ENCODE measurements at regions not wholly inside any gene's neighbourhood (a gene's known extent, or its start where the extent isn't known, plus 50 kb on each side); places are given as distances from the start of the nearest gene placed in this dataset.
"Not testable (repeated sequence)": the region's sequence is repeated elsewhere in the genome, so short reads cannot be mapped to it uniquely, and the experiment has no call there.

DNA sequence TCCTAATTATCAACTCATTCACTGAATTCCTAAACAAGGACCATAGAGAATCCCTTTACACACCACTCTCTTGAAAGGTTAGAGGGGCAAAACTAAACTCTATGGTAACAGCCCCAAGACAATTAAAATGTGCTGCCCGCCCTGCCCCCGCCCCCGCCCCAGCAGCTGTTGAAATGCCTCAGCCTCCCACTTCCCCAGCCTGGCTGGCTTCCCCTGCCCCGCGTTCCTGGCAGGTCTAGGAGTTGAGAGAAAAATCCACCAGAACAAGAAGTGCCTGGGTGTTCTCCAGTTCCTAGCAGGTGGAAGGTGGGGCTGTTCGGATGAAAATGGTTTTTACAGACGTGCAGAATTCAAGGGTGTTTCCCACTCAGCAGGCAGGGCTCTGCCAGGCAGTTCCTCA, 109.5 kb upstream of the ZEB1 start:
- no peaks in the 10 kb centered on the region for H3K4me1 Mint-ChIP-seq (ENCODE audit: low read depth)
- H3K36me3 Mint-ChIP-seq (ENCODE audit: low read depth) = no peaks in the 10 kb centered on the region
- no peaks in the 10 kb centered on the region for H3K27me3 Mint-ChIP-seq (ENCODE audit: low read depth)
- no peak overlapping the region for H3K27ac Mint-ChIP-seq
- H3K4me3 Mint-ChIP-seq = no peak overlapping the region
- H3K9me3 Mint-ChIP-seq = no peaks in the 10 kb centered on the region

DNA sequence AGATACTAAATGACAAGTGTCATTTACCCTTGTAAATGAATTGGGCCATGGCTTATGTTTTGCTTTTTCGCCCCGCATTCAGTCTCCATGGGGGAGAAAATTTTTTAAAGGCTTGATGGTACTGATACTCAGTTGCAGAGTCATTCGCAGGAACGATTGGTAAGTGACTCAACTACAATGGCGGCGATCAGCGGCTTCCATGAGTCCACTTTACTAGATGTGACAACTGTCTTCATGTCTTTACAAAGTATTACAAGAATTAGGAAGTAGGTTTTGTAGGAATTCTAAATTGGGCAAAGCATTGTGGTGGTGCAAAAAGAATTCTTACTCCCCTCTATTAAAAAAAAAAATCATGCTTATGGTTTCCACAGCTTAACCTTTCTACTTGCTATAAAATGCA, 108.8 kb upstream of the ZEB1 start:
- Mint-ChIP-seq H3K4me3 (no peak overlapping the region), H3K4me1 (ENCODE audit: low read depth) (no peaks in the 10 kb centered on the region), H3K36me3 (ENCODE audit: low read depth) (no peaks in the 10 kb centered on the region), H3K9me3 (no peaks in the 10 kb centered on the region), H3K27me3 (ENCODE audit: low read depth) (no peaks in the 10 kb centered on the region), H3K27ac (no peak overlapping the region)

DNA sequence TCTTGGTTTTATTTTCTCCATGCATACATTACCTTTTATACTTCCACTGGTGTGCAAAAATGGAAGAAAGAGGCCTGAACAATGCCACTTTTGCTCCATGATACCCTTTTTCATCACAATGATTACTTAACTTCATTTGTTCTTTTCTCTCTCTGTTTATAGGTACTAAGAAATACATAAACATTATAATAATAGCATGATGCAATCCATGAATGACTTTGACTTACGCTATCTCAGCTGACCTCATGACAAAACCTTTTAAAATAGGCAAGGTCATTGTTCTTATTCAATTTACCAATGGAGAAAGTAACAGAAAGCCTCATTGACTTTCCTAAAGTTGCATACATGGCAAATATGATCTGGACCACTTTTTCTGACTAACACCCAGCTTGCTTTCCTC, 105.1 kb upstream of the ZEB1 start:
- no peaks in the 10 kb centered on the region for H3K36me3 Mint-ChIP-seq (ENCODE audit: low read depth)
- no peaks in the 10 kb centered on the region for H3K4me1 Mint-ChIP-seq (ENCODE audit: low read depth)
- peaks cover 4% of the 10 kb centered on the region for H3K27me3 Mint-ChIP-seq (ENCODE audit: low read depth)
- H3K27ac Mint-ChIP-seq = no peak overlapping the region
- H3K4me3 Mint-ChIP-seq = no peak overlapping the region
- no peaks in the 10 kb centered on the region for H3K9me3 Mint-ChIP-seq

DNA sequence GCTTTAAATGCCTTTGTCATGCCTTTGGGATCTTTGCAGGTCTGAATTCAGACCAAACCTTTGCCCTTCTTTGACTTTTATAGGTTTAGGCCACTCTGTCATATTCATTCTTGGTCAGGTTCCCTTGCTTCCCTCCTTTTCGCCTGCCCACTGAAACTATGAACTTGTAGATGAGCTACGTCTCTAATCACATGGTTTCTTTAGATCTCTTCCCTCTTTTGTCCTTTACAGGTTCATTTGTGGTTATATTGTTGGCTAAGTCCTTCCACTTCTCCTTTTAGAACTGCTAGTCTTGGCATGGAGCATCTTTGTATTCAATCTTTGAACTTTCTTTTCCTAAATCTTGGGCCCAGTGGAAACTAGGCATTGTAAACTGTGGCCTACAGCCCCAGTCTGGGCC, 104.0 kb upstream of the ZEB1 start:
- Mint-ChIP-seq H3K27ac (no peak overlapping the region), H3K4me3 (no peak overlapping the region), H3K4me1 (ENCODE audit: low read depth) (no peaks in the 10 kb centered on the region), H3K27me3 (ENCODE audit: low read depth) (peaks cover 4% of the 10 kb centered on the region), H3K36me3 (ENCODE audit: low read depth) (no peaks in the 10 kb centered on the region), H3K9me3 (no peaks in the 10 kb centered on the region)

DNA sequence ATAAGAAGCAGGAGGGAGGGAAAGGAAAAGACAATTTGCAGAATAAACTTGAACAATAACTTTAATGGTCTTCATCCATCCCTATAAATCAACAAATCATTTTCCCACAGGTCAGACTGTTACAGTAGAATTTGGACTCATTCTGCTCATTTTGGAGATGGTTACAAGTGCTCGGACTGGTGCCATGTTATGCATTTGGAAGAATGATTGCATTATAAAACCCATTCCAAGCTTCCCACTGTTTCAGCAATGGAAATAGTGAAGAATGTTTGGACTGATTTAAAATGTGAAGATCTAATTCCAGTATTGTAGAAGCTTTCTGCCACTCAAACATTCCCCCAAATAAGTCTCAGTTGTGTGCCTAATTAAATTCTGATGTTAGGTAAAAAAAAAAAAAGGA, 99.7 kb upstream of the ZEB1 start:
- H3K4me3 Mint-ChIP-seq = no peak overlapping the region
- no peaks in the 10 kb centered on the region for H3K36me3 Mint-ChIP-seq (ENCODE audit: low read depth)
- no peaks in the 10 kb centered on the region for H3K9me3 Mint-ChIP-seq
- no peaks in the 10 kb centered on the region for H3K4me1 Mint-ChIP-seq (ENCODE audit: low read depth)
- peaks cover 4% of the 10 kb centered on the region for H3K27me3 Mint-ChIP-seq (ENCODE audit: low read depth)
- H3K27ac Mint-ChIP-seq = no peak overlapping the region

DNA sequence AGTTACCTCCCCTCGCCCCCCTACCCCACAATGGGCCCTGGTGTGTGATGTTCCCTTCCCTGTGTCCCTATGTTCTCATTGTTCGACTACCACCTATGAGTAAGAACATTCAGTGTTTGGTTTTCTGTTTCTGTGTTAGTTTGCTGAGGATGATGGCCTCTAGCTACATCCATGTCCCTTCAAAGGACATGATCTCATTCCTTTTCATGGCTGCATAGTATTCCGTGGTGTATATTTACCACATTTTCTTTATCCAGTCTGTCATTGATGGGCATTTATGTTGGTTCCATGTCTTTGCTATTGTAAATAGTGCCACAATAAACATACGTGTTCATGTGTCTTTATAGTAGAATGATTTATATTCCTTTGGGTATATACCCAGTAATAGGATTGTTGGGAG, 90.2 kb upstream of the ZEB1 start:
- not testable (repeated sequence) for H3K4me3 Mint-ChIP-seq; H3K36me3 Mint-ChIP-seq (ENCODE audit: low read depth); H3K27ac Mint-ChIP-seq; H3K4me1 Mint-ChIP-seq (ENCODE audit: low read depth); H3K27me3 Mint-ChIP-seq (ENCODE audit: low read depth)
- peaks cover 23% of the 10 kb centered on the region for H3K9me3 Mint-ChIP-seq

DNA sequence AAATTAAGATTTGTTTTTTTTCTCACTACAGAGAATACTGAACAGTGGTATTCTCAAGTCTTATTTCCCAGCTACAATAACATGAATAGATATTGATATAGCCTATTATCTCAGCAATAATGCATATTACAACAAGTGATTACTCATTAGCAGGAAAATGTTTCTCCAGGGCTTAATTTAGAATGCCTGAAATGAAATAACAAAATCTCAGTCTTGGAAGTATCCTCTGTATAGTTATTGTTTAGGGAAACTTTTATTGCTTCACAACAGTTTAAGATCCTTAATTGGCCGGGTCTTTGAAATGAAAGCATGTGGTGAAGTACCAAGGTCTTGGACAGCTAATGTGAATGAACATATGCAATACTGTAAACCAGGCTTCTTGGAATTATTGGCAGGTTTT, 79.1 kb upstream of the ZEB1 start:
- Mint-ChIP-seq H3K4me3 (no peak overlapping the region), H3K36me3 (ENCODE audit: low read depth) (no peaks in the 10 kb centered on the region), H3K9me3 (peaks cover 7% of the 10 kb centered on the region), H3K27ac (no peak overlapping the region), H3K4me1 (ENCODE audit: low read depth) (peaks cover 8% of the 10 kb centered on the region), H3K27me3 (ENCODE audit: low read depth) (peaks cover 17% of the 10 kb centered on the region)

DNA sequence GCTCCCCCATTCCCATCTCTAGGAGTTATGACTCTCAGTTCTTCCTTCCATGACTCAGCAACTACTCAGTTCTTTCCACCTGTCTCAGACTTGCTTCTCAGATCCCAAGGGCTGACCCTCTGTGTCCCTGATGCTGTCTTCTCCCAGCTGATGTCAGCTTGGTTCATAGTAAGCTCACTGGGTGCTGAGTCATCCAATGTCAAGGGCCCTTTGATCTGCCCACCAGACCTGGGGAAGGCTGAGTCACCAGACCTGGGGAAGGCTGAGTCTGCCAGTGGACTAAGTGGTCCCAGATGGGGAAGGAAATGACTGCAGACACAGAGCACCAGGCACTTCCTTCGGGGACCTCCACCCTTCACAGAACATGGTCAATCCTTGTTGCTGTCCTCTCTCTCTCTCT, 76.1 kb upstream of the ZEB1 start:
- no peak overlapping the region for H3K27ac Mint-ChIP-seq
- H3K27me3 Mint-ChIP-seq (ENCODE audit: low read depth) = peaks cover 11% of the 10 kb centered on the region
- H3K36me3 Mint-ChIP-seq (ENCODE audit: low read depth) = no peaks in the 10 kb centered on the region
- peaks cover 8% of the 10 kb centered on the region for H3K4me1 Mint-ChIP-seq (ENCODE audit: low read depth)
- H3K9me3 Mint-ChIP-seq = no peaks in the 10 kb centered on the region
- H3K4me3 Mint-ChIP-seq = no peak overlapping the region

DNA sequence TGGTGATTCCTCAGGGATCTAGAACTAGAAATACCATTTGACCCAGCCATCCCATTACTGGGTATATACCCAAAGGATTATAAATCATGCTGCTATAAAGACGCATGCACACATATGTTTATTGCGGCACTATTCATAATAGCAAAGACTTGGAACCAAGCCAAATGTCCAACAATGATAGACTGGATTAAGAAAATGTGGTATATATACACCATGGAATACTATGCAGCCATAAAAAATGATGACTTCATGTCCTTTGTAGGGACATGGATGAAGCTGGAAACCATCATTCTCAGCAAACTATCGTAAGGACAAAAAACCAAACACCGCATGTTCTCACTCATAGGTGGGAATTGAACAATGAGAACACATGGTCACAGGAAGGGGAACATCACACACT, 67.9 kb upstream of the ZEB1 start:
- H3K27me3 Mint-ChIP-seq (ENCODE audit: low read depth) = peaks cover 21% of the 10 kb centered on the region
- H3K9me3 Mint-ChIP-seq; H3K36me3 Mint-ChIP-seq (ENCODE audit: low read depth); H3K4me1 Mint-ChIP-seq (ENCODE audit: low read depth); H3K27ac Mint-ChIP-seq; H3K4me3 Mint-ChIP-seq: not testable (repeated sequence)

DNA sequence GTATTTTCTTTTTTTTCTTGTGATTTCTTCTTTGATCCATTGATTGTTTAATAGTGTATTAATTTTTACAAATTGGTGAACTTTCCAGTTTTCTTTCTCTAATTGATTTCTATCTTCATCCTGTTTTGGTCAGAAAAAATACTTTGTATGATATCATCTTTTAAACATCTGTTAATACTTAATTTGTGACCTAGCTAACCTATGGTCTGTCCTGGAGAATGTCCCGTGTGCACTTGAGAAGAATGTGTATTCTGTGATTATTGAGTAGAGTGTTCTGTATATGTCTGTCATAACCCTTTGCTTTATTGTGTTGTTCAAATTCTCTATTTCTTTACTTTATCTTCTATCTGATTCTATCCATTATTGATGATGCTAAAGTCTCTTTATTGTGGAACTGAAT, 65.8 kb upstream of the ZEB1 start:
- Mint-ChIP-seq H3K4me3 (no peak overlapping the region), H3K9me3 (no peaks in the 10 kb centered on the region), H3K27me3 (ENCODE audit: low read depth) (peaks cover 29% of the 10 kb centered on the region), H3K4me1 (ENCODE audit: low read depth) (no peaks in the 10 kb centered on the region), H3K36me3 (ENCODE audit: low read depth) (no peaks in the 10 kb centered on the region), H3K27ac (no peak overlapping the region)

DNA sequence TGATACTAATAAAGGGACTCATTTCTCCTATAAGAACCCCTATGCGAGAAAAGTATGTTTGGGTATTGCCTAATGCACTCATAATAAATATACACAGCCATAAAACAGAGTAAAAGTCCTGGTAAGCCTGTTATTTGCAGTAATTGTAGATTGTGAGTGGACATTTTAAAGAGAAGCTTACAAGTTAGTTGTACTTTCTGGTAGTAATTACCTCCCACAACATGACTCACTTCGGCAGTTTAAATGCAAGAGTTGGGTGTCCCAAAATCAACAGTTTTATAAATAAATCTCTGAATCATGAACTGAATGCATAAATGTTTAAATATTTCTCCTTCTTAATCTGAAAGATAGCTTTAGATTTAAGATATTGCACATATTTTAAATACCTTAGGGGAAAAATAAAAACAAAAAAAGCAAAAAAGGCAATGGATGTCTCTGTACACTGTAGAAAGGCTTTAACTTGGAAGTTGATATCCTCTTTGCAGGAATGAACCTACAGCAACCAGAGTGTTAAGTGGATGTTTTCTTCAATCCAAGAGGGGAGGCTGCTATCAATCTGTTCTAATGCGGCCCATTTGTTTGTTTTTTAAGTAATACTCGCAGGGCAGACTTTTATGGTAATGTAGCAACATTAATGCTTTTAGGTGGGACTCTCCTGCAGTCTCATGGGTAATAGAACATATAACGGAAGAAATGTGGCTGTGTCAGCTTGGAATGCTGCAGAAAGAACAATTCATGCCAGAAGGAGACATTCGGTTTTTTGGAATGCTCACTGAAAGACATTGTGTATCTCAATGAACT, 57.3 kb upstream of the ZEB1 start:
- Mint-ChIP-seq H3K4me1 (ENCODE audit: low read depth) (no peaks in the 10 kb centered on the region), H3K9me3 (no peaks in the 10 kb centered on the region), H3K36me3 (ENCODE audit: low read depth) (no peaks in the 10 kb centered on the region), H3K27ac (no peak overlapping the region), H3K4me3 (no peak overlapping the region), H3K27me3 (ENCODE audit: low read depth) (peaks cover 14% of the 10 kb centered on the region)

DNA sequence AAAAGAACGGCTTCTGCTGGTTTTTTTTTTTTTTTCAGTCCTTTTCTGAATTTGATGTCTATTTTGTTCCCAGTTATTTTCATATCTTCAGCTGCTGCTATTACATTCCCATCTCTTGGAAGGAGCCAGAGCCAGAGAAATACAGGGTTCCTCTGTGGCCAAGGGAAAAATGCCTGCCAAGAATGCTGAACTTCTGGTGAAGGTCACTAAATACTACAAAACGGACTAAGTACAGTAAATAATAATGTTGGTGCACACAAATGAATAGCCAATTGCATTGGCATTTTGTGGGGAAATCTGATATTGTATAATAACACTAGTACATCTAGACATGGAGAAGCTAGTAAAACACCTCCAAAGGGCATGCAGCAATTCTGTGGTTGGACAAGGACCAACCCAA, 56.3 kb upstream of the ZEB1 start:
- Mint-ChIP-seq H3K4me3 (no peak overlapping the region), H3K9me3 (no peaks in the 10 kb centered on the region), H3K27ac (no peak overlapping the region), H3K4me1 (ENCODE audit: low read depth) (no peaks in the 10 kb centered on the region), H3K36me3 (ENCODE audit: low read depth) (no peaks in the 10 kb centered on the region), H3K27me3 (ENCODE audit: low read depth) (peaks cover 12% of the 10 kb centered on the region)

DNA sequence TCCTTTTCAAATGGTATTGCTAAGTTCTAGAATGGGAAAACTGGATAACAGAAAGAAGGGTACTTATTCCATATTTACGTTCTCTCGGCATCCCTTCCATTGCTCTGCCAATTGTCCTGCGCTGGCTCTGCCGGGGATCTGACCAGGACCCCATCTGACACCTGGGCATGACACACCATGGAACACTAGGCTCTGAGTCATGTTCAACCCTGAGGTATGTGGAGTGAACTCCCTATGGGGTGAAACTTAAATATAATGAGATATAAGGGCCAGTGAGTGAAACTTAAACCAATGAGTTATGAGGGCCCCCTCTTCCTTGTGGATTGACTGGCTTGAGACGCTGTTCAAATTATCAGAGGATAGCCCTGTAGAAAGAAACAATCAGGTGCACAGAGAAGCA, 55.1 kb upstream of the ZEB1 start:
- Mint-ChIP-seq H3K4me1 (ENCODE audit: low read depth) (no peaks in the 10 kb centered on the region), H3K4me3 (no peak overlapping the region), H3K36me3 (ENCODE audit: low read depth) (no peaks in the 10 kb centered on the region), H3K27ac (no peak overlapping the region), H3K9me3 (no peaks in the 10 kb centered on the region), H3K27me3 (ENCODE audit: low read depth) (peaks cover 7% of the 10 kb centered on the region)

DNA sequence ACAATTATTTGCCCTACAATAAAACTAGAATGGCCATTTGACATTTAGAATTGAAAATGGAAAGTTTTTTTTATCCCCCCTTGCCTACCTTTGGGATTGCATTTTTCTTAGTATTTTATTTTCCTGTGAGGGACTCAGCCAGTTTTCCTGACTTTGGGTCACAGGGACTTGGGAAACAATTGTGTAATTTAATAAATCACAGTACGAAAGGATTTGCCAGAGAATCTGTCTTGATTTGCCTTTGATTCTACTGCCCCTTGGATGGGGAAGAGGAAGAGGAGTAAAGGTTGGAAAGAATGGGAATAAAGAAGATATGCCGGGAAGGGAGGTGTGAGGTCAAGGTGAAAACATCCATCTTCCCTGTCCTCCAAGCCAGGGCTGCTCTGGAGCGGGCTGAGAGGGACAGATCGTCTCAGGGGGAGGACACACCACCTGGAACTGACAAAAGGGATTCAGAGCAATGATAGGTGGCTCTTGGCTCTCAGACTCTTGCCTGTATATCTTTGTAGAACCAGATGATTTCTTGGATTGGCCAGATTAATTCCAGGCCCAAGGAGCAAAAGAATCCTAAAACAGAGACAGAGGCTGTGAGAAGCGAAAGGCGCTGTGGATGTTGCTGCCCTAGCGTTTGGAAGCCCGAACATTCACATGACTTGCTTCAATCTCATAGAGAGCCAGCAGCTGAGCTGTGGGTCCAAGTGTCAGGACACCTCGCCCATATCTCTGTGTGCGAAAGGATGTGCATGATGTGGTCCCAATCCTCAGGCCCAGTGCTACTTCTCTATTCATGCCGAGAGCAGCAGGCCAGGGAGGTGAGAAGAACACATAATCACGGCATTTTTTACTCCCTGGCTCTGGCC, 50.3 kb upstream of the ZEB1 start:
- Mint-ChIP-seq H3K27me3 (ENCODE audit: low read depth) (peaks cover 4% of the 10 kb centered on the region), H3K27ac (no peak overlapping the region), H3K4me3 (no peak overlapping the region), H3K4me1 (ENCODE audit: low read depth) (no peaks in the 10 kb centered on the region), H3K36me3 (ENCODE audit: low read depth) (peaks cover 5% of the 10 kb centered on the region), H3K9me3 (peaks cover 23% of the 10 kb centered on the region)

Data from T-helper 1 cell treated with Interleukin-12 subunit alpha and Interleukin-12 subunit beta and Interleukin-4 antibody, amounts not matched to agents 30 μg/mL and 1 μg/mL, for 36 hours (primary cell).